ENCODE measurements at regions not wholly inside any gene's neighbourhood (a gene's known extent, or its start where the extent isn't known, plus 50 kb on each side); places are given as distances from the start of the nearest gene placed in this dataset.

GRCh38 chr11:29200791-29201562 lies 815.9 kb downstream of the KCNA4 start:
- TF ChIP-seq, protein P1, sequence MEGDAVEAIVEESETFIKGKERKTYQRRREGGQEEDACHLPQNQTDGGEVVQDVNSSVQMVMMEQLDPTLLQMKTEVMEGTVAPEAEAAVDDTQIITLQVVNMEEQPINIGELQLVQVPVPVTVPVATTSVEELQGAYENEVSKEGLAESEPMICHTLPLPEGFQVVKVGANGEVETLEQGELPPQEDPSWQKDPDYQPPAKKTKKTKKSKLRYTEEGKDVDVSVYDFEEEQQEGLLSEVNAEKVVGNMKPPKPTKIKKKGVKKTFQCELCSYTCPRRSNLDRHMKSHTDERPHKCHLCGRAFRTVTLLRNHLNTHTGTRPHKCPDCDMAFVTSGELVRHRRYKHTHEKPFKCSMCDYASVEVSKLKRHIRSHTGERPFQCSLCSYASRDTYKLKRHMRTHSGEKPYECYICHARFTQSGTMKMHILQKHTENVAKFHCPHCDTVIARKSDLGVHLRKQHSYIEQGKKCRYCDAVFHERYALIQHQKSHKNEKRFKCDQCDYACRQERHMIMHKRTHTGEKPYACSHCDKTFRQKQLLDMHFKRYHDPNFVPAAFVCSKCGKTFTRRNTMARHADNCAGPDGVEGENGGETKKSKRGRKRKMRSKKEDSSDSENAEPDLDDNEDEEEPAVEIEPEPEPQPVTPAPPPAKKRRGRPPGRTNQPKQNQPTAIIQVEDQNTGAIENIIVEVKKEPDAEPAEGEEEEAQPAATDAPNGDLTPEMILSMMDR (conservative IDR thresholded peaks at IDR 0.05), result no peak
- no peak overlapping the region for H3K27ac ChIP-seq

DNA sequence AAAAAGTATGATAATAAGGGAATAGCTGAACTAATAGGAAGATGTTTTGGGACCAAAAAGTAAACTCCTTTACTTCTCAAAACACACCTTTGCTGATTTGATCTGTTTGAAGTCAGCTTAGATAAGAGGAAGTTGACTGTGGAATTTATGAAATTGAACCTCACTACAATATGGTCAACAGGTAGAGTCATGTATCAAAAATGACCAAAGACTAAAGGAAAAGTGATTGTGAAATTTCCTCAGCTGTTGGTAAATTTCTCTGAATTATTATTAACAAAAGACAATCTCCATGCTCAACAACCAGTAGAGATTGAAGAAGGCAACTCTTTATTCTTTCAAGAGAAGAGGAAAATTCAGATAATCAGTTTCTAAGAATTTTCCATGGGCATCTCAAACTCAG lies 826.5 kb downstream of the KCNA4 start:
- TF ChIP-seq, protein P1 (conservative IDR thresholded peaks at IDR 0.05), result no peak
- H3K27ac ChIP-seq, result no peak overlapping the region

DNA sequence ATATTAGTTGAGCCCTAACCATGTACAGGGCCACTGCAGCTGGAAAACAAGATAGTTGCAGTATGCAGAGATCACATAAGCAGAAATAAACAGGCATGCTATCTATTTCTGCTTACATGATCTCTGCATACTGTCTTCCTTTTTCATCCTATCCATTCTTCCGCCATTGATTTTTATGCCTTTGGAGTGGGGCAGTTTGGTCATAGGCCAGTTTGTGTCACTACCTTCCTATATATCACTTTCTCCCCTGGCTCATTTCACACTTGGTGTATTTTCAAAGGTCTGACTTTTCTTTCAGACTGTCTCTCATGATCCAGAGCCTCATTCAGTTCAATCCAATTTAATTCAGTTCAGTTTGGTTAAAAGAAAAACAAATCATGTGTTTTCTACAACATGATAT lies 829.6 kb downstream of the KCNA4 start:
- no peak overlapping the region for H3K27ac ChIP-seq
- TF ChIP-seq, protein P1 (conservative IDR thresholded peaks at IDR 0.05), result no peak

DNA sequence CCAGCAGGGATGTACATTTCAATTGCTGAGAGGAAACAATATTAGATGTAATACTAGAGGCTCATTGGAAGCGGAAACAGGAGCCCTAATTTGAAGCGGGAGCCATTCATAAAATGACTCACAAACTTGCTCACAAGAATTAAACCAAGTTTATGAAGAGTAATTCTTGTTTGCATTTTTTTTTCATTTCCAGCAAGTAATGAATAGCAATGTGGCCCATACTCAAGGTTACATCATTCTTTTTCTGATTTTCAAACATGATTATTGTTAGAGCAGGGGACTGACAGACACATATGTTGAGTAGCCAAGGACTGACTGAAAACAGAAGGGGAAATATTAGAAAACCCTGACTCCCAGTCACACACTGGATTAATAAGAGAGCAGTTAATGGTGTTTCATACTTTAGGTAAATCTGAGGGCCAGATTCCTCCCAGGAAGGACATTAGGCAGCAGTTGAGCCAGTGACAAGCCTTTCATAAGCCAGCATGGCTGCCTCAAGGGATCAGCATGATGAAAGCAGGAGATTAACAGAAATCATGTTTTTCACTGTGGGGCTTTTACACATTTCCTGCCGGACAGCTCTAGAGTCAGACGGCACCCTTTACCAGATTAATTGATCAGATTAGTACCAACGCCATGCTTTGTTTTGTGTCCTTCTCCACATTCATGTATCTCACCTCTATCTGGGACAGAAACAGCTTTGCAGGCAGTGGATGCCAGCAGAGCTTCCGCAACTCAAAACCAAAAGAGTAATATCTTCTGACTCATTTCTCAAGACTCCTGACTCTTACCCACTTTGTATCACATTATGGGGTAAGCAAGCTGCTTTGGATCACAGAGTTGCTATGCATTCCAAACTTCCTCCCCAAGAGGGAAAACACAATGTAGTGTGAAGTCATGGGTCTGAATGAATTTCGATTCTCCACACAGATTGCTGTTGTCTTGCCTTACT lies 831.6 kb downstream of the KCNA4 start:
- TF ChIP-seq, protein P1 (conservative IDR thresholded peaks at IDR 0.05), result no peak
- no peak overlapping the region for H3K27ac ChIP-seq

- H3K27ac ChIP-seq, result no peak overlapping the region
- TF ChIP-seq, protein P1 (conservative IDR thresholded peaks at IDR 0.05), result no peak
Measured at GRCh38 chr11:29183301-29183700, 833.5 kb downstream of the KCNA4 start.

- no peak overlapping the region for H3K27ac ChIP-seq
- TF ChIP-seq, protein P1 (conservative IDR thresholded peaks at IDR 0.05), result no peak
Measured at GRCh38 chr11:29173660-29174062, 843.2 kb downstream of the KCNA4 start.

GRCh38 chr11:29171360-29171950 lies 845.4 kb downstream of the KCNA4 start:
- TF ChIP-seq, protein P1 (conservative IDR thresholded peaks at IDR 0.05), result no peak
- no peak overlapping the region for H3K27ac ChIP-seq
